Hepatocyte (in vitro differentiated cells): ENCODE measurements at regions not wholly inside any gene's neighbourhood (a gene's known extent, or its start where the extent isn't known, plus 50 kb on each side); places are given as distances from the start of the nearest gene placed in this dataset.

ENCODE experiments used
- DNase-seq: peaks from one replicate; pipeline ENCODE4 v3.0.0-alpha.2; 2016; ENCODE audit warnings: low spot score
- H2AFZ ChIP-seq: fragments of 200-600 bp; sonication (generic); 2 replicates; pipeline ENCODE4 v1.6.0; 2016; ENCODE audit warnings: antibody characterized with exemption, mild to moderate bottlenecking
- H3K27ac ChIP-seq: fragments of 200-600 bp; sonication (generic); 2 replicates; pipeline ENCODE4 v1.5.1; 2016; ENCODE audit warnings: mild to moderate bottlenecking
- H3K27me3 ChIP-seq: fragments of 200-600 bp; sonication (generic); 2 replicates; pipeline ENCODE4 v1.6.1; 2016
- H3K36me3 ChIP-seq: fragments of 200-600 bp; sonication (generic); replicated peaks from 2 replicates; pipeline ENCODE4 v1.5.1; 2016; ENCODE audit warnings: low read depth; ENCODE audit not compliant: insufficient read depth
- H3K4me1 ChIP-seq: fragments of 200-600 bp; sonication (generic); 2 replicates; pipeline ENCODE4 v1.5.1; 2016; ENCODE audit warnings: mild to moderate bottlenecking, moderate library complexity; ENCODE audit not compliant: insufficient read depth
- H3K4me2 ChIP-seq: fragments of 200-600 bp; sonication (generic); 2 replicates; pipeline ENCODE4 v1.6.0; 2016
- H3K4me3 ChIP-seq: fragments of 200-600 bp; sonication (generic); 2 replicates; pipeline ENCODE4 v1.5.1; 2016; ENCODE audit warnings: mild to moderate bottlenecking
- H3K79me2 ChIP-seq: fragments of 200-600 bp; sonication (generic); 2 replicates; pipeline ENCODE4 v1.6.0; 2017; ENCODE audit warnings: mild to moderate bottlenecking
- H3K9me2 ChIP-seq: fragments of 200-600 bp; sonication (generic); replicated peaks from 2 replicates; pipeline ENCODE4 v1.6.0; 2017; ENCODE audit warnings: mild to moderate bottlenecking; ENCODE audit not compliant: insufficient read depth
- H3K9me3 ChIP-seq: fragments of 200-600 bp; sonication (generic); 2 replicates; pipeline ENCODE4 v1.5.1; 2016; ENCODE audit warnings: low read depth, mild to moderate bottlenecking
- H4K20me1 ChIP-seq: fragments of 200-600 bp; sonication (generic); 2 replicates; pipeline ENCODE4 v1.6.0; 2016; ENCODE audit warnings: mild to moderate bottlenecking; ENCODE audit not compliant: insufficient read depth, poor library complexity, severe bottlenecking
- EZH2 ChIP-seq: fragments of 200-600 bp; sonication (generic); IDR thresholded peaks from 2 replicates; pipeline ENCODE4 v1.6.1; 2016; ENCODE audit warnings: antibody characterized with exemption, mild to moderate bottlenecking, borderline replicate concordance
- EZH2phosphoT487 ChIP-seq: fragments of 200-600 bp; sonication (generic); IDR thresholded peaks from one replicate; pipeline ENCODE4 v1.6.1; 2018; ENCODE audit warnings: antibody characterized with exemption, mild to moderate bottlenecking, low read depth, moderate library complexity; ENCODE audit not compliant: unreplicated experiment, severe bottlenecking
- WGBS: methylation state at CpG from one replicate; pipeline ENCODE4 v1.1.6; 2016; ENCODE audit warnings: low lambda C conversion rate; ENCODE audit errors: missing lambda C conversion rate; 5-methylcytosine and 5-hydroxymethylcytosine counted together
- TF ChIP-seq, protein P1 (sequence below): fragments of 200-600 bp; sonication (generic); IDR thresholded peaks from 2 replicates; pipeline ENCODE4 v1.5.1; 2016; ENCODE audit warnings: antibody characterized with exemption, mild to moderate bottlenecking; ENCODE audit not compliant: poor library complexity

DNA sequence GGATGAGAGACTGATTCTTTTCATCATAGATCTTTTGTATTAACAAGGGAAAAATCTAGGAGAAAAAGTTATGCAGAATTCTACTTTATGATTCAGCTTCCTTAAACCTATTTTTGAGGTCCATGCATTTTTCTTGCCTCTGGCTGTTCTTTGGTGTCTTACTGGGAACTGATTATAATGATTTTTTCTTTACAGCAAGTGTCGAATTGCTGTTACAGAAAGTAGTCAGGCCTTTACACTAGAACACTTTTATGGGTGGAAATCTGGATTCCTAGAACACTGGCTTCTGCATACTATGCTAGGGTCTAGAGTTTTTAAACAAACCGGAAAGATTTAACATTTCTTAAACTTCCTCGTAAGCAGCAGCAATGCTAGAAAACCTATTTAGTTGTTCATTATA lies 302.6 kb downstream of the NUP35 start:
- Histone ChIP-seq H3K27ac (no peak overlapping the region), H3K36me3 (no peaks in the 10 kb centered on the region), H3K4me1 (no peaks in the 10 kb centered on the region), H3K4me3 (no peak overlapping the region), H3K27me3 (no peaks in the 10 kb centered on the region), H4K20me1 (no peaks in the 10 kb centered on the region), H3K79me2 (no peaks in the 10 kb centered on the region), H3K4me2 (no peak overlapping the region), H2AFZ (no peak overlapping the region), H3K9me3 (no peaks in the 10 kb centered on the region), H3K9me2 (no peaks in the 10 kb centered on the region)
- DNase-seq: no peak
- 88% methylated on average over 3 of the region's 3 CpGs for WGBS
- TF ChIP-seq, protein P1, sequence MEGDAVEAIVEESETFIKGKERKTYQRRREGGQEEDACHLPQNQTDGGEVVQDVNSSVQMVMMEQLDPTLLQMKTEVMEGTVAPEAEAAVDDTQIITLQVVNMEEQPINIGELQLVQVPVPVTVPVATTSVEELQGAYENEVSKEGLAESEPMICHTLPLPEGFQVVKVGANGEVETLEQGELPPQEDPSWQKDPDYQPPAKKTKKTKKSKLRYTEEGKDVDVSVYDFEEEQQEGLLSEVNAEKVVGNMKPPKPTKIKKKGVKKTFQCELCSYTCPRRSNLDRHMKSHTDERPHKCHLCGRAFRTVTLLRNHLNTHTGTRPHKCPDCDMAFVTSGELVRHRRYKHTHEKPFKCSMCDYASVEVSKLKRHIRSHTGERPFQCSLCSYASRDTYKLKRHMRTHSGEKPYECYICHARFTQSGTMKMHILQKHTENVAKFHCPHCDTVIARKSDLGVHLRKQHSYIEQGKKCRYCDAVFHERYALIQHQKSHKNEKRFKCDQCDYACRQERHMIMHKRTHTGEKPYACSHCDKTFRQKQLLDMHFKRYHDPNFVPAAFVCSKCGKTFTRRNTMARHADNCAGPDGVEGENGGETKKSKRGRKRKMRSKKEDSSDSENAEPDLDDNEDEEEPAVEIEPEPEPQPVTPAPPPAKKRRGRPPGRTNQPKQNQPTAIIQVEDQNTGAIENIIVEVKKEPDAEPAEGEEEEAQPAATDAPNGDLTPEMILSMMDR: no peak
- TF ChIP-seq EZH2: no peak
- TF ChIP-seq EZH2phosphoT487: no peak

DNA sequence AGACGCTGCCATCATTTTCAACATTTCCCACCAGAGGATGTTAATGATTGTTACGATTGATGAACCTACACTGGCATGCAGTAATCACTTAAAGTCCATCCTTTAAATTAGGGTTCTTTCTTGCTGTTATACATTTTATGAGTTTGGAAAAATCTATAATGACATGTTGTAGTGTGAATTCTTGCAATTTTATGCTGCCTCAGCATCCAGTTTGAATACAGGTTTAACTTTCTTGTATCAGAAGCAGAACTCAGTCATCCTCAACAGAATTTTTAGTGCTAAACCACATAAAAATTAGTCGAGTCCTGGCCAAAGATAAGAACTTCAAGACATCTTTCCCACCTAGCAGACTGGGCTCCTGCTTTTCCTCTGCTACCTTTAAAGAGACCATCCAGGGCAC lies 303.3 kb downstream of the NUP35 start:
- Histone ChIP-seq H2AFZ (no peak overlapping the region), H3K9me2 (no peaks in the 10 kb centered on the region), H3K4me1 (no peaks in the 10 kb centered on the region), H3K9me3 (no peaks in the 10 kb centered on the region), H3K27me3 (no peaks in the 10 kb centered on the region), H3K4me3 (no peak overlapping the region), H4K20me1 (no peaks in the 10 kb centered on the region), H3K4me2 (no peak overlapping the region), H3K27ac (no peak overlapping the region), H3K36me3 (no peaks in the 10 kb centered on the region), H3K79me2 (no peaks in the 10 kb centered on the region)
- TF ChIP-seq EZH2phosphoT487 (no peak), EZH2 (no peak)
- TF ChIP-seq, protein P1: no peak
- no peak for DNase-seq
- WGBS: 87% methylated on average over 3 of the region's 3 CpGs

DNA sequence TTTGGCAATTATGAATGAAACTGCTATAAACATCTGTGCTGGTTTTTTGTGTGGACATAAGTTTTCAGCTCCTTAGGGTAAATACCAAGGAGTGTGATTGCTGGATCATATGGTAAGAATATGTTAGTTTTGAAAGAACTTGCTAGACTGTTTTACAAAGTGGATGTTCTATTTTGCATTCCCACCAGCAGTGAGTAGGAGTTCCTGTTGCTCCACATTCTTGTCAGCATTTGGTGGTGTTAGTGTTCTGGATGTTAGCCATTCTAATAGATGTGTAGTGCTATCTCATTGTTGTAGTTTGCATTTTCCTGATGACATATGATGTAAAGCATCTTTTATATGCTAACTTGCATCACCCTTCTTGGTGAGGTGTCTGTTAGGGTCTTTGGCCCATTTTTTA lies 304.6 kb downstream of the NUP35 start:
- Histone ChIP-seq H3K27ac (no peak overlapping the region), H3K4me3 (no peak overlapping the region), H4K20me1 (no peaks in the 10 kb centered on the region), H3K79me2 (no peaks in the 10 kb centered on the region), H2AFZ (no peak overlapping the region), H3K9me2 (no peaks in the 10 kb centered on the region), H3K9me3 (no peaks in the 10 kb centered on the region), H3K27me3 (no peaks in the 10 kb centered on the region), H3K4me1 (no peaks in the 10 kb centered on the region), H3K4me2 (no peak overlapping the region), H3K36me3 (no peaks in the 10 kb centered on the region)
- TF ChIP-seq EZH2: no peak
- TF ChIP-seq EZH2phosphoT487: no peak
- TF ChIP-seq, protein P1: no peak
- no peak for DNase-seq

DNA sequence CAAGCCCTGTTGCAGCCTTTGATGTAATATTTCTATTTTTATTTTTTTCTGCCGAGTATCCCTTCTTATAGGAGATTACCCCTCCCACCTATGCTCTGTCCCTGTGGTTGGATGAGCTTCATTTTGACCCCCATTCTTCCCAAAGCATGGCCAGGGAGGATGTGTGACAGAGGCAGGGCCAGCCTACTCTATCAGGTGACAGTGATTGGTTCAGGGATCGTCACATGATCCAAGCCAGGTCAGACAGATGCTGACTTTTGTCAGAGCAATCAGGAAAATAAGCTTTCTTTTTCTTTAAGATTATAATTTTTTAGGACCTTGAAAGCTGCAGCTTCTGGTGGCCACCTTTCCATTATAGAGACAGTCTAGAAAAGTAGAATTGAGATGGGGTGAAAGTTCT lies 314.3 kb downstream of the NUP35 start:
- 88% methylated on average over 2 of the region's 2 CpGs for WGBS

More for the DNA sequence above, 314.3 kb downstream of the NUP35 start:
- no peak overlapping the region for H3K4me3 ChIP-seq
- no peak for DNase-seq
- no peak overlapping the region for H2AFZ ChIP-seq
- H3K9me3 ChIP-seq: no peaks in the 10 kb centered on the region
- H3K27ac ChIP-seq: no peak overlapping the region
- H3K79me2 ChIP-seq: no peaks in the 10 kb centered on the region
- no peaks in the 10 kb centered on the region for H3K36me3 ChIP-seq
- no peak overlapping the region for H3K4me2 ChIP-seq
- no peaks in the 10 kb centered on the region for H3K27me3 ChIP-seq
- TF ChIP-seq, protein P1: no peak
- TF ChIP-seq EZH2: no peak
- TF ChIP-seq EZH2phosphoT487: no peak
- H3K9me2 ChIP-seq: no peaks in the 10 kb centered on the region
- no peaks in the 10 kb centered on the region for H4K20me1 ChIP-seq
- H3K4me1 ChIP-seq: no peaks in the 10 kb centered on the region
